H1 (cell line): ENCODE measurements at regions not wholly inside any gene's neighbourhood (a gene's known extent, or its start where the extent isn't known, plus 50 kb on each side); places are given as distances from the start of the nearest gene placed in this dataset.

Experiments used
- CTCF ChIA-PET: fragments of 300-600 bp; sonication (Branson Sonifier 250); formaldehyde crosslinking; loops from one replicate; lab custom pipeline; 2021; ENCODE audit not compliant: partially characterized antibody; lab: Charles Lee
- POLR2A ChIA-PET: fragments of 300-600 bp; sonication (Branson Sonifier 250); formaldehyde crosslinking; loops from one replicate; lab custom pipeline; 2021; ENCODE audit warnings: inconsistent platforms; ENCODE audit not compliant: partially characterized antibody; lab: Charles Lee
- DNase-seq, 2 experiments: peaks; one replicate each; pipeline versions ENCODE4 v3.0.0 to v3.0.0-alpha.2; 2010 to 2022; ENCODE audit warnings: low spot score in 2 of 2, low read depth in 1 of 2, mixed read lengths in 1 of 2
- FAIRE-seq: peaks from 2 replicates; lab custom pipeline; 2011; peaks lifted over from hg19 to GRCh38; lab: Jason Lieb, UNC
- H2AFZ ChIP-seq: 2 replicates; pipeline ENCODE4 v1.8.1; 2012; ENCODE audit warnings: low read length, inconsistent platforms
- H2AK5ac ChIP-seq: 2 replicates; pipeline ENCODE4 v1.6.1; 2013; ENCODE audit warnings: low read depth, low read length
- H2BK120ac ChIP-seq: replicated peaks from 2 replicates; pipeline ENCODE3; 2013; ENCODE audit warnings: low read depth, low read length, inconsistent platforms
- H2BK12ac ChIP-seq: 2 replicates; pipeline ENCODE4 v1.6.1; 2013; ENCODE audit warnings: low read depth, low read length
- H2BK15ac ChIP-seq: 2 replicates; pipeline ENCODE4 v1.6.1; 2013; ENCODE audit warnings: low read length
- H2BK20ac ChIP-seq: 2 replicates; pipeline ENCODE4 v1.6.1; 2013; ENCODE audit warnings: low read length
- H2BK5ac ChIP-seq: 2 replicates; pipeline ENCODE4 v1.6.1; 2013; ENCODE audit warnings: low read depth, low read length
- H3K14ac ChIP-seq: 2 replicates; pipeline ENCODE4 v1.6.1; 2013; ENCODE audit warnings: inconsistent platforms; ENCODE audit not compliant: insufficient read length
- H3K18ac ChIP-seq: 2 replicates; pipeline ENCODE4 v1.6.1; 2013; ENCODE audit warnings: low read length; ENCODE audit errors: extremely low read depth
- H3K23ac ChIP-seq: 2 replicates; pipeline ENCODE4 v1.6.1; 2013; ENCODE audit warnings: inconsistent platforms; ENCODE audit not compliant: insufficient read length
- H3K23me2 ChIP-seq: 2 replicates; pipeline ENCODE4 v1.6.1; 2013; ENCODE audit warnings: low read depth, low read length
- H3K27ac ChIP-seq: 2 replicates; pipeline ENCODE4 v1.6.1; 2011; ENCODE audit warnings: low read depth, low read length, inconsistent platforms
- H3K27me3 ChIP-seq, 4 experiments: replicated peaks in 1 of 4; 1 replicate in 1 of 4; 2 replicates in 3 of 4; pipeline versions ENCODE4 v1.6.1 to v1.8.1; 2011 to 2013; ENCODE audit warnings: low read length in 3 of 4, mild to moderate bottlenecking in 3 of 4, inconsistent platforms in 2 of 4, mixed read lengths in 2 of 4, moderate library complexity in 1 of 4; ENCODE audit not compliant: control insufficient read depth in 3 of 4, insufficient read depth in 3 of 4; ENCODE audit errors: extremely low read depth in 1 of 4
- H3K36me3 ChIP-seq, 4 experiments: 2 replicates each; pipeline versions ENCODE4 v1.6.1 to v1.8.1; 2011 to 2013; ENCODE audit warnings: mild to moderate bottlenecking in 4 of 4, low read length in 3 of 4, moderate library complexity in 2 of 4, control low read depth in 1 of 4, inconsistent platforms in 1 of 4; ENCODE audit not compliant: insufficient read depth in 4 of 4, control insufficient read depth in 2 of 4
- H3K4ac ChIP-seq: replicated peaks from 2 replicates; pipeline ENCODE3; 2013; ENCODE audit warnings: low read length, low read depth, mixed read lengths, inconsistent platforms; ENCODE audit not compliant: insufficient read length
- H3K4me1 ChIP-seq, 4 experiments: replicated peaks in 1 of 4; 1 replicate in 1 of 4; 2 replicates in 3 of 4; pipeline versions ENCODE4 v1.6.1 to v1.8.1; 2011 to 2013; ENCODE audit warnings: low read length in 3 of 4, inconsistent platforms in 2 of 4, mixed read lengths in 1 of 4; ENCODE audit not compliant: insufficient read depth in 4 of 4, control insufficient read depth in 3 of 4
- H3K4me2 ChIP-seq, 2 experiments: 2 replicates each; pipeline versions ENCODE4 v1.6.1 to v1.8.1; 2011 to 2013; ENCODE audit warnings: low read depth in 2 of 2, low read length in 2 of 2, control low read depth in 1 of 2, inconsistent platforms in 1 of 2, mild to moderate bottlenecking in 1 of 2; ENCODE audit not compliant: insufficient read depth in 1 of 2
- H3K4me3 ChIP-seq, 4 experiments: fragments of 200-600, 300-600 bp in 1 of 4; sonication (generic), shearing (Covaris generic), sonication (Bioruptor Twin) in 1 of 4; 2 replicates each; pipeline versions ENCODE4 v1.5.1 to v1.8.1; 2011 to 2016; ENCODE audit warnings: low read length in 4 of 4, low read depth in 3 of 4, control low read depth in 2 of 4, inconsistent platforms in 2 of 4, mild to moderate bottlenecking in 2 of 4, mixed read lengths in 1 of 4, moderate library complexity in 1 of 4; ENCODE audit not compliant: insufficient read depth in 2 of 4; ENCODE audit errors: extremely low read depth in 1 of 4
- H3K56ac ChIP-seq: replicated peaks from 2 replicates; pipeline ENCODE3; 2013; ENCODE audit warnings: low read depth, mild to moderate bottlenecking, mixed read lengths, low read length, inconsistent platforms; ENCODE audit not compliant: insufficient read length
- H3K79me1 ChIP-seq: 2 replicates; pipeline ENCODE4 v1.6.1; 2013; ENCODE audit warnings: low read depth, low read length, control low read depth
- H3K79me2 ChIP-seq, 2 experiments: 2 replicates each; pipeline versions ENCODE4 v1.6.1 to v1.8.1; 2012 to 2013; ENCODE audit warnings: low read length in 2 of 2, mild to moderate bottlenecking in 2 of 2, inconsistent platforms in 1 of 2; ENCODE audit not compliant: insufficient read depth in 2 of 2, control insufficient read depth in 1 of 2
- H3K9ac ChIP-seq, 4 experiments: replicated peaks in 1 of 4; 1 replicate in 1 of 4; 2 replicates in 3 of 4; pipeline versions ENCODE4 v1.6.1 to v1.8.1; 2011 to 2013; ENCODE audit warnings: low read depth in 3 of 4, low read length in 3 of 4, control low read depth in 2 of 4, mild to moderate bottlenecking in 2 of 4, moderate library complexity in 2 of 4, inconsistent platforms in 1 of 4; ENCODE audit errors: extremely low read depth in 1 of 4
- H3K9me3 ChIP-seq, 2 experiments: 2 replicates each; pipeline versions ENCODE4 v1.6.1 to v1.8.1; 2012 to 2013; ENCODE audit warnings: mild to moderate bottlenecking in 2 of 2, moderate library complexity in 2 of 2, control low read depth in 1 of 2, inconsistent platforms in 1 of 2, low read depth in 1 of 2, low read length in 1 of 2, mixed read lengths in 1 of 2; ENCODE audit not compliant: insufficient read depth in 2 of 2
- H4K20me1 ChIP-seq, 2 experiments: replicated peaks in 1 of 2; 2 replicates each; pipeline versions ENCODE3 to v1.8.1; 2011 to 2013; ENCODE audit warnings: inconsistent platforms in 2 of 2, low read length in 2 of 2, mild to moderate bottlenecking in 1 of 2; ENCODE audit not compliant: insufficient read depth in 2 of 2, control insufficient read depth in 1 of 2
- H4K5ac ChIP-seq: 2 replicates; pipeline ENCODE4 v1.6.1; 2013; ENCODE audit warnings: low read length, low read depth, mixed read lengths, inconsistent platforms; ENCODE audit not compliant: insufficient read length
- H4K8ac ChIP-seq: 2 replicates; pipeline ENCODE4 v1.8.0; 2013; ENCODE audit warnings: mild to moderate bottlenecking, moderate library complexity, low read length, inconsistent platforms; ENCODE audit not compliant: insufficient read depth; ENCODE audit errors: extremely low read depth
- H4K91ac ChIP-seq: replicated peaks from 2 replicates; pipeline ENCODE3; 2013; ENCODE audit warnings: low read length, mixed read lengths, inconsistent platforms; ENCODE audit not compliant: insufficient read length
- WGBS, 2 experiments: shearing (Covaris generic) in 1 of 2; methylation state at CpG; one replicate each; pipeline versions ENCODE4 v1.1.6 to v1.1.7; 2013 to 2015; ENCODE audit warnings: low lambda C conversion rate in 2 of 2, mixed read lengths in 2 of 2, inconsistent platforms in 1 of 2, low coverage in 1 of 2, missing lambda C conversion rate in 1 of 2; ENCODE audit not compliant: insufficient replicate concordance in 2 of 2, insufficient coverage in 1 of 2, insufficient read length in 1 of 2; ENCODE audit errors: extremely low coverage in 1 of 2, missing lambda C conversion rate in 1 of 2; 5-methylcytosine and 5-hydroxymethylcytosine counted together

DNA sequence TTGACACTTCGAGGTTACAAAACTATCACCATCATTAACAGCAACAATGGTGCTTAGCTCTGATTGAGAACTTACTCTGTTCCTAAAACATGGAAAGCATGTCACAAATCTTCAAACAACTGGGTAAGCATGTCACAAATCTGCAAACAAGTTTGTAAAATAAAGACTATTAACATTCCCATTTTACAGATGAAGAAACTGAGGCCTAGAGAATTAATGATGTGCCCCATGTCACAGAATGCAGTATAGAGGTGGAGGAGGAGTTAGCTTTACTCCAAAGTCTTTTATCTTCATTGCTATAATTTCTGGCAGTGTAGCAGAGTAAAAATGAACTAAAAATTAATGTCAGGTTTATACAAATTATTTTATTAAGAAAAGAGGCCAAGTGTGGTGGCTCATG, 73.4 kb downstream of the NR2F2 start:
- Histone ChIP-seq H3K18ac (no peak overlapping the region), H4K91ac (no peak overlapping the region), H3K27me3 (peaks cover 31 to 49% (median 41%) of the 10 kb centered on the region in 4 experiments), H3K79me2 (no peaks in the 10 kb centered on the region), H2BK15ac (no peak overlapping the region), H2BK5ac (no peak overlapping the region), H3K23ac (no peak overlapping the region), H3K56ac (no peak overlapping the region), H3K79me1 (no peaks in the 10 kb centered on the region), H3K4me1 (peaks cover 0 to 1% (median 0%) of the 10 kb centered on the region in 4 experiments; a peak in 2 of 7 replicates), H3K9me3 (no peaks in the 10 kb centered on the region; a peak in 1 of 4 replicates), H3K27ac (no peak overlapping the region), H3K4me3 (no peak overlapping the region), H2AFZ (no peak overlapping the region), H3K36me3 (no peaks in the 10 kb centered on the region), H4K20me1 (peaks cover 0 to 6% of the 10 kb centered on the region in 2 experiments), H2AK5ac (no peak overlapping the region), H2BK120ac (no peak overlapping the region), H3K14ac (no peak overlapping the region), H4K5ac (no peak overlapping the region), H2BK20ac (no peak overlapping the region), H4K8ac (no peak overlapping the region), H3K9ac (no peak overlapping the region), H3K4me2 (no peak overlapping the region), H3K23me2 (peaks cover 2% of the 10 kb centered on the region; the same call in 1 of the 2 replicates), H3K4ac (no peak overlapping the region), H2BK12ac (no peak overlapping the region)
- no peak for FAIRE-seq
- WGBS, 2 experiments = 92% methylated on average over 1 of the region's 1 CpG; no CpG with 5 or more reads in 1 of the 2 experiments
- ChIA-PET POLR2A (no interaction called here), CTCF (interaction anchor here (1.0 to 1.4 kb wide), 5 partner anchors 13 to 46 kb away, joined by 3 to 5 read pairs (median 5); no protein-coding TSS in a partner anchor)
- DNase-seq = no peak
